ENCODE measurements at regions not wholly inside any gene's neighbourhood (a gene's known extent, or its start where the extent isn't known, plus 50 kb on each side); places are given as distances from the start of the nearest gene placed in this dataset.

DNA sequence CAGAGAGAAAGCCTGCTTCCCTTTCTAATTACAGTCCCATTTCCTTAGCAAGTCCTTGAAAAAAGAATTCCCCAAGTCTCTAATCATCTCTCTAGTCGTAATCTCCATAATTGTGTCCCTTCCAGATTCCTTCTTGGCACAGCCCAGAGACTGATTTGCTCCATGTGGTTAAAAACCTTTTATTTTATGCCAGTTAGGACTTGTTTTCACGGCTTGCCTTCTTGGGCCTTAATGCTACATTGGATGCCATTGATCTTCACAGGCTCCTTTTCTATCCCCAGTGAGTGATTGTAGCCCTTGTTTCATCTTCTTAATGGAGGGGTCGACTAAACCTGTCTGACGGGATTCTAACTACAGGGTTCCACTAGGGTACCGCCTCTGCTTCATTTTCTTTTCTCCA lies 650.6 kb upstream of the ARID1B start:
- DNase-seq (ENCODE audit: low read depth) = no peak

GRCh38 chr6:156125844-156126243 lies 651.3 kb upstream of the ARID1B start:
- DNase-seq (ENCODE audit: low read depth) = no peak

GRCh38 chr6:156123731-156124130 lies 653.4 kb upstream of the ARID1B start:
- DNase-seq (ENCODE audit: low read depth) = no peak

GRCh38 chr6:156121973-156122372 lies 655.2 kb upstream of the ARID1B start:
- DNase-seq (ENCODE audit: low read depth) = no peak

DNA sequence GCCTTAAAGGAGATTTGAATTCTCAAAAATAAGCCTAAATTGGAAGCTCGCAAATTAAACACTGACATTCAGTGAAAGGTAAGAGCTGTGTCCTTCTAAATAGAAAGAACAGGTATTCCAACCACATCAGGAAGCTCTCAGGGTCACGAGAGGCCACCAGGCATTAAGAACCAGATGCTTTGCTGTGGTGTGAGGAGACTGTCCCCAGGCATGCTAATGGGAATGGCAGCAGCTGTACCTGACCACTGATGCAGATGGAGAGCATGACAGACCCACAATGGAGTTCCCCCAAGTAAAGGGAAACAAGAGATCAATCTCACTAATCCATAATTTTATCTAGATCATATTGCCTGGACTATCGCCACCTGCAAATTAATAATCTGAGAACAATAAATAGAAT lies 658.9 kb upstream of the NOX3 start:
- DNase-seq (ENCODE audit: low read depth) = no peak

GRCh38 chr6:156113631-156114030 lies 658.0 kb upstream of the NOX3 start:
- no peak for DNase-seq (ENCODE audit: low read depth)

DNA sequence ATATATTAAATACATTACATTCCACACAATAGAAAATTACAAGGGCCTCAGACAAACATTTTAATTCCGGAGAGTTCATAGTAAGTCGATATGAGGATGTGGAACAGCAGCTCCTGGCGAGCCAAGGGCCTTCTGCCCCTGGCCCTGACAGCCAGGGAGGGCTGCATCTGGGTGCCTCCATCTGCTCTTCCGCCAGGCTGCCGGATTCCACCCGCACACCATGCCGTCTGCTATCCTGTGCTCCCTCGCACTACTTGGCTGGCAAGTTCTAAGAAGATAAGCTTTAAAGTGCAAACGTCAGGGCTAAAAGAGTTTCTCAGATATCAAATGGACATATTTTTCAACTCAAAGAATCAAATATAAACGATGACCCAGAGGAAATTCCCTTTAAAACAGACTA lies 656.3 kb upstream of the NOX3 start:
- DNase-seq (ENCODE audit: low read depth) = no peak

DNA sequence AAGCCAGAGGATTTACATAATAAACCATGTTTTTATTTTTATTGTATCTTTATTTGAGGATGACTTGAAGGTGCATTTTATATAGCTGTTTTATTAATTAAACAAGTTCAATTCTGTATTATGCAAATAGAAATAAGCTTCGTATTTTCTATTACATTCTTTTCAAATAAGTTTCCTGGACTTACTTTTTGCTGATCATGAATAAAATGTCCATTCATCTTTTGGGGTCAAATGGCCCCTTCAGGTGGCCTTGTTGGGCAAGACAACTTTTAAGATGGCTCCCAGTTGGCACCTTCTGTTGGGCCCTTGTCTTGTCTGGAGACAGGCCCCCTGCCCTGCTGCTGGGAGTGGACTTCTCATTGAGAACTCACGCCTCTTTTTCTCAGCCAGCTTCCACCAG lies 654.6 kb upstream of the NOX3 start:
- no peak for DNase-seq (ENCODE audit: low read depth)

DNA sequence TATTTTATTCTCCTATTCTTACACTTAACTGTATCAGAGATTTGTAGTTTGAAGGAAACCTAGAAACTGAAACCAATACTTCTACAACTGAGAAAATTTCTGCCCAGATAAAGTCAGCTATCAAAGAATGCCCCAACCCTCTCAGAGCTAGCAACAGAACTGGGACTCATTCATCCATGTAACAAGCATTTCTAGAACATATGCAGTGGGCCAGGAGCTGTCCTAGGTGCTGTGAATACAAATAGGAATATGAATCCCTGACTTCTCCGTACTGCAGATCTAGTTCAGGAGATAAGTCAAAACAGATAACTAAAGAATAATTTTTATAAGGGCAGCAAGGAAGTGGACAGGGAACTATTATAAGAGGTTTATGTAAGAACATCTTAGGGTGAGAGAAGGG lies 654.1 kb upstream of the NOX3 start:
- no peak for DNase-seq (ENCODE audit: low read depth)

GRCh38 chr6:156107624-156108101 lies 652.0 kb upstream of the NOX3 start:
- no peak for DNase-seq (ENCODE audit: low read depth)

- DNase-seq (ENCODE audit: low read depth) = no peak
Measured at GRCh38 chr6:156102129-156102528, 646.5 kb upstream of the NOX3 start.

DNA sequence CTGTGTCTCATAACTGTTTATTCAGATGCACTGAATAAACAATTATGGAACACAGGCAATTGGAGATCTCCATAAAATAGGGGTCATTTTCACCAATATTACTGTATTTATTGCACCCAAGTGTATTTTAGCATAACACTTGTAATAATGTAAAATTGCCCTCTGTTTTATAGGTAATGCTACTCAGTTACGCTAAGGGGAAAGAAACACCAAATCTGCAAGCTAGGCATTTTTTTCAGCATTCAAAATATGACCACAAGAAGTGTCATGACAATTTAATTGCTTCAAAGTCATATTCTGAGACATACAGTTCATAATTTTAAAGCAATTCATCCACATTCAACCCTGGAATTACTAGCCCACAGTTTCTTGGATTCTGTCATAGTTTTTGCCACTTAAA lies 643.2 kb upstream of the NOX3 start:
- no peak for DNase-seq (ENCODE audit: low read depth)

GRCh38 chr6:156087487-156087886 lies 631.8 kb upstream of the NOX3 start:
- DNase-seq (ENCODE audit: low read depth) = no peak

- DNase-seq (ENCODE audit: low read depth) = no peak
Measured at GRCh38 chr6:156082012-156082411, 626.4 kb upstream of the NOX3 start.

- DNase-seq (ENCODE audit: low read depth) = no peak
Measured at GRCh38 chr6:156080371-156080770, 624.7 kb upstream of the NOX3 start.

- no peak for DNase-seq (ENCODE audit: low read depth)
Measured at GRCh38 chr6:156068881-156069280, 613.2 kb upstream of the NOX3 start.

- no peak for DNase-seq (ENCODE audit: low read depth)
Measured at GRCh38 chr6:156065849-156066248, 610.2 kb upstream of the NOX3 start.

- DNase-seq (ENCODE audit: low read depth) = no peak
Measured at GRCh38 chr6:156062091-156062563, 606.5 kb upstream of the NOX3 start.

- no peak for DNase-seq (ENCODE audit: low read depth)
Measured at GRCh38 chr6:156061465-156061864, 605.8 kb upstream of the NOX3 start.

GRCh38 chr6:156060013-156060412 lies 604.4 kb upstream of the NOX3 start:
- DNase-seq (ENCODE audit: low read depth) = no peak

GRCh38 chr6:156058356-156058755 lies 602.7 kb upstream of the NOX3 start:
- no peak for DNase-seq (ENCODE audit: low read depth)

DNA sequence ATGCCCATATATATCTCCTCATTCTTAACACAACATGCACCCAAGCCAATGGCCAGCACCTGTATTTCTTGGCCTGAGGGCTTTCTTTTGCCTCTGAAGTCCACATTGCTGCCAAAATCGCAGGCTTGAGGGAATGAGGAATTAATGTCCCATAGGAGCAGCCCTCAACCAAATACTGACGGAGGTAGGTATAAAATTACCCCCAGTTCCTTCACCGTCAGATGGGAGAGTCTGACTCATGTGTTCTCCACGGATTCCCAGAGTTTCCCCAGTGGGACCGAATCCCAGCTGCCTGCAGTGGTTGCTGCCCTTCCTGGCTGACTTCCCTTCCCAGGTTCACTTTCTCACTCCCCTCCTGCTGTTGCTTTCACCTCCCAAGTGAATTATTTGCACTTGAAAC lies 602.2 kb upstream of the NOX3 start:
- DNase-seq (ENCODE audit: low read depth) = no peak

- DNase-seq (ENCODE audit: low read depth) = no peak
Measured at GRCh38 chr6:156056085-156056484, 600.4 kb upstream of the NOX3 start.

DNA sequence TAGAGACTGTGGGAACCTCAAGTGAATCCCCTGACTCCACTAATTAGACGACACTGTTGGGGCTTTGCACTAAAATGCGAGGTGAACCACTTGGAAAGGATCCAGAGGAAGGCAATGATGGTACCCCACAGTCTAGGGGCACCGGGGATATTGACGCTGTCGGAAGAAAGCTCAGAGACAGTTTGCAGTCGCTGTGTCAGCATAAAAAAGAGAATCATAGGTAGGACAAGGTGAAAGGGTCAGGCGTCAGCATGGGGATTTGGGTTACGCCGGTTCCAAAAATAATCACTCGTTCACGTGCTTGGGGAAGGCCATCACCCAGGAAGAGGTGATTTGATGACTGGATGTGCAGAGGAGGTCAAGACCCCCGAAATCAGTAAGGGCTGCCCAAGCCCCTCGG lies 598.0 kb upstream of the NOX3 start:
- no peak for DNase-seq (ENCODE audit: low read depth)

- no peak for DNase-seq (ENCODE audit: low read depth)
Measured at GRCh38 chr6:156046841-156047449, 591.3 kb upstream of the NOX3 start.

Measured in activated T-helper 1 cell treated with Interleukin-2 at 50 U/mL for 16 hours (primary cell).